ENCODE measurements at regions not wholly inside any gene's neighbourhood (a gene's known extent, or its start where the extent isn't known, plus 50 kb on each side); places are given as distances from the start of the nearest gene placed in this dataset.

GRCh38 chr1:96962751-96963211 is 241.2 kb downstream of the PTBP2 start:
- DNase-seq (ENCODE audit: low read depth in 2 of 2, low spot score in 1 of 2): no peak

DNA sequence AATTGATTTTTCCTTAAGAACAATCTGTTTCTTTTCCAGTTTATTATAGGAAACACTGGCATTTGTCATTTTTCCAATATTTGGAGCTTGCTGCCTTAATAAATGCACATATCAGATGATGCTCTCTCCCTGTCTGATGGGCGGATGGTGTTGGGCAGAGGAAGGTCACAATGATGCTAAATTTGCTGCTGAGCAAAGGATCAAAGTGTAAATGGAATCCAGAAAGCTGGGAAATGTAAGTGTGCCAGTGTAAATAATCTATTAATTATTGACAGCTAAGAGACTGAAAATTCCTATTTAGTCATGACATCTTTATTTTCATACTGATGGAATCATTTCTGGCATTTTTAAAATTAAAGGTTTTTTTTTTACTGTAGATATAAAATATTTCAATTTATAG is 243.2 kb downstream of the PTBP2 start:
- no peak for DNase-seq (ENCODE audit: low read depth in 2 of 2, low spot score in 1 of 2)

DNA sequence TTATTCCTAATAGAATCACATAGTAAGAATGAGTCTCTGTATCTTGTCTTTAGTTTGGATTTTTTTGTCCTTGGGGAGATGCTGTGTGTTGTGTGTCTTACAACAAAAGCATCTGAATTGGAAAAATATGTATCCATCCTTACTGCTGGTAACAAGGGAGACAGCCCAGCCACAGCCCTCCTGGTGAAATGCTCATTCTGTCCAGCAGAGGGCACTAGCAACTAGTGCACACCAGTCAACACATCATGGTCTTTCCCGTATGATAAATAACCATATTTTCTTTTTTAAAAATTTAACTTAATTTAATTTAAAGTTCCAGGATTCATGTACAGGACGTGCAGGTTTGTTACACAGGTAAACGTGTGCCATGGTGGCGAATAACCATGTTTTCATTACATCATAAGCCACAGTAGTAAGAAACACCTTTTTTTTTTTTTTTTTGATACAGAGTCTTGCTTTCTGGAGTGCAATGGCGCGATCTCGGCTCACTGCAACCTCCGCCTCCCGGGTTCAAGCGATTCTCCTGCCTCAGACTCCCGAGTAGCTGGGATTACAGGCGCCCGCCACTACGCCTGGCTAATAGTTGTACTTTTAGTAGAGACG is 245.1 kb downstream of the PTBP2 start:
- peak; percentile 46 to 51 for DNase-seq (ENCODE audit: low read depth in 2 of 2, low spot score in 1 of 2)

GRCh38 chr1:96967311-96967710 is 245.7 kb downstream of the PTBP2 start:
- DNase-seq (ENCODE audit: low read depth in 2 of 2, low spot score in 1 of 2): no peak

DNA sequence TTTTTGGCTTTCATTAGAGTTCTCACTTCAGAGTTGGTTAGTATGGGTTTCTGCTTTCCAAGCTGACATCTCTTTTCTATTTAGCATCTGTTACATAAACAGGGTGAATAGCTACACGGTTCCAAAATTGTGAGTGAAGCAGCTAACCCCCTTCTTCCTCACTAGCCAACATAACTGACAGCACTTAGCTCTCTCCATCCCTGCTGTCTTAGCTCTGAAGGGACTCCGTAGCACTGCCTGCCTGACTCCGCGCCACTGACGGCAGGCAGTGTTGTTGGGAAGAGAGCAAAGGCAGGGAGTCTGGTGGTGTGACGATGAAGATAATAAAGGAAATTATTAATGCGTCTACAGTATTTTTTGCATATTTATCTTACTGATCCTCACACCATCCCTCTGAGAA is 247.0 kb downstream of the PTBP2 start:
- no peak for DNase-seq (ENCODE audit: low read depth in 2 of 2, low spot score in 1 of 2)

DNA sequence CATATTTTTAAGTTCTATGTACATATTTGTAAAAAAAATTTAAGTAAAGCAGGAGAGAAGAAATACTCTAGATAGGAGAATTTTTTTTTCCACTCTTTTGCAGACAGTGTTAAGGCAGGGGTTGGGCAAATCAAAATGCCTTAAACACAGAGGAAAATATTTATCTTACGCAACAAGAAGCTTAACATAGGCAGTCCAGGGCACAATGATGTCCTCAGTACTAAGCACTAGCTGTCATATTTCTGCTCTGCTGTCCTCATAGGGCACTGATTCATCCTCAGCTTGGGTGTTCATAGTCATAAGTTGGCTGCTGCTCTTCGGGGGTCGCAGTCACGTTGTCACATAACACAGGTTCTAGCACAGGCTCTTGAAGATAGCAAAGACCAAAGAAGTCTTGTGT is 247.4 kb downstream of the PTBP2 start:
- no peak for DNase-seq (ENCODE audit: low read depth in 2 of 2, low spot score in 1 of 2)

- no peak for DNase-seq (ENCODE audit: low read depth in 2 of 2, low spot score in 1 of 2)
Measured at GRCh38 chr1:96969656-96970163, 248.1 kb downstream of the PTBP2 start.

- no peak for DNase-seq (ENCODE audit: low read depth in 2 of 2, low spot score in 1 of 2)
Measured at GRCh38 chr1:96971439-96971838, 249.9 kb downstream of the PTBP2 start.

GRCh38 chr1:96971849-96972602 is 250.4 kb downstream of the PTBP2 start:
- DNase-seq (ENCODE audit: low read depth in 2 of 2, low spot score in 1 of 2): no peak

DNA sequence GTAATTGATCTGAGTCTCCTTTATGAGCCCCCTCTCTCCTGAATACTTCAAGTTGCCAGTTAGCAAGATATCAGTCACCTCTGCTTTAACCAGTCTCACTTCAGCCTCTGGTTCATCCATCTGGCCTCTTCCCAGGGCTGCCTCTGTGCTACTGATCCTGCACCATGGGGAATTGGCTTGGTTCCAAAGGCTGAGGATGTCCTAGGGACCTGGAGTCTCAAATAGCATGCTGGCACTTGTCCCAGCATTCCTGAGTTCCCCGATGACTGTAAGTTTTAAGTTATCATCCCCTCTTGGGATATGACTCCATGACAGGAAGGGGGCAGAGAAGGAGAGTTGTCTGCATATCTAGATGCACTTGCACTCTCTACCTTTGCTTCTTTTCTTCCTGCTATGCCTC is 252.0 kb downstream of the PTBP2 start:
- no peak for DNase-seq (ENCODE audit: low read depth in 2 of 2, low spot score in 1 of 2)

DNA sequence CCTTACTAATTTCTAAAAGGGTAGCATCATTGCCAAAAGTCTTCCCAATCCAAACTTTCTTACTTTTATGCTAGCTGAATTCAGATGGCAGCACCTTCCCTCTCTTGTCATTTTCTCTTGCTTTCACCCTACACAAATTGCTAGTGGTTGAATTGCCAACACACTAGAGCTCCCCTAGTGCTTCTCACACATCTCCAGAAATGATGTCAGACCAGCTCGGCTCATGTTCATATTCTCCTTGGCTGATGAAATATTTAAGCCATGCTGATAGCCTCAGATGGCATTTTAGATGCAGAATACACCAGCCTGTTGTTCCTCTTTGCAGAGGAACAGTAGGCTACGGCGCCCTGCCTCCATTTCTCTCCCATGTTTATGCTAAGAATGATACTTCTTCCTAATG is 256.9 kb downstream of the PTBP2 start:
- DNase-seq (ENCODE audit: low read depth in 2 of 2, low spot score in 1 of 2): no peak

DNA sequence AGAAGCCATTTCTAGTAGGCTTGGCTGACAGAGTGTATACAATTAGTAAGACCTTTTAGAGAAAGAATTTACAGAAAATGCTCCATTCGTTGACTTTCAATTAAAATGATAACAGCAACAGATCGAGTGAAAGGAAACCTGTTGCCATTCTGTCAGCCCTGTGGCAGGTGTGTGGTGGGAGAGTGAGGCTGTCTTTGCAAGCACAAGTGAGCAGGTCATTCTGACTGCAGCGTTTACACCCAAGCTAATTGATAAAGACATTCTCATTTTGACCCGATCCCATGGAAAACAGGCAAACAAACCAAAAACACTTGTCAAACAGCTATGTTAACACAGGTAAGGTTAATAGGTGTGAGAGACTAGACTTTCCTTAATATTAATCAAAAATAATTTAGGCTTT is 257.3 kb downstream of the PTBP2 start:
- no peak for DNase-seq (ENCODE audit: low read depth in 2 of 2, low spot score in 1 of 2)

- no peak for DNase-seq (ENCODE audit: low read depth in 2 of 2, low spot score in 1 of 2)
Measured at GRCh38 chr1:96979304-96980268, 258.0 kb downstream of the PTBP2 start.

- no peak for DNase-seq (ENCODE audit: low read depth in 2 of 2, low spot score in 1 of 2)
Measured at GRCh38 chr1:96980448-96980847, 258.9 kb downstream of the PTBP2 start.

DNA sequence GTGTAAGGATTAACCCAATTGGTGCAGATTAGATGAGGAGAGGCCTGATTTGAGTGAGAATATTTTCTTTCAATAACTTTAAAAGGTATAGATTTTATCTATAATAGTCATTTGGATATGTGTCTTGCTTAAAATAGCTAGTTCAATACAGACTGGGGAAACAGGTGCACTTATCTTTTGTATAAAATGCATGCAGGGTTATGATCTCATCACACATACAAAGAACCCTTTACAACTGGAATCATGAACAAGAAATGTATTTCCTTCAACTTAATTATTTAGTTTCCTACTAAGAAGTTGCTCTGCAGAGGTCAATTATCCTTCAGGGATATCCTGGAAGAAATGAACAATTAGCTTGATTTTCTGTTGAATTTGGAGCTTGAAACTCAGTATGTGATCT is 259.6 kb downstream of the PTBP2 start:
- no peak for DNase-seq (ENCODE audit: low read depth in 2 of 2, low spot score in 1 of 2)

- no peak for DNase-seq (ENCODE audit: low read depth in 2 of 2, low spot score in 1 of 2)
Measured at GRCh38 chr1:96982118-96982517, 260.5 kb downstream of the PTBP2 start.

DNA sequence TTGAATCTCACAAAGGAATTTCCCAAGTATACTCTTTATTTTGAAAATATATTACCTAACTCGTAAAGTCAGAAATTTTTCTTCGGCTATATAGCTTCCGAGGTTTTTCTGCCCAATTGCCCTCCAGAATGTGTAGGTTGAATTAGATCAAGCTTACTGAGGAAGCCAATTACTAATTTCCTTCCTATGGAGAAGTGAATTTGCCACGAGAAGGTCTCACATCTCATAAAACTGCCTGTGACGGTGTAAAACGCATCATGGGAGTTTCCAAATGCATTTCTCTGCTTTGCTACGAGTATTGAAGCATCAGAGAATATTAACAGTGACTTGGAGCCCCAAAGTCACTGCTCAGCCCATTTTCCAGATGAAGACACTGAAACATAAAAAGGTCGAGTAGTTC is 262.3 kb downstream of the PTBP2 start:
- no peak for DNase-seq (ENCODE audit: low read depth in 2 of 2, low spot score in 1 of 2)

DNA sequence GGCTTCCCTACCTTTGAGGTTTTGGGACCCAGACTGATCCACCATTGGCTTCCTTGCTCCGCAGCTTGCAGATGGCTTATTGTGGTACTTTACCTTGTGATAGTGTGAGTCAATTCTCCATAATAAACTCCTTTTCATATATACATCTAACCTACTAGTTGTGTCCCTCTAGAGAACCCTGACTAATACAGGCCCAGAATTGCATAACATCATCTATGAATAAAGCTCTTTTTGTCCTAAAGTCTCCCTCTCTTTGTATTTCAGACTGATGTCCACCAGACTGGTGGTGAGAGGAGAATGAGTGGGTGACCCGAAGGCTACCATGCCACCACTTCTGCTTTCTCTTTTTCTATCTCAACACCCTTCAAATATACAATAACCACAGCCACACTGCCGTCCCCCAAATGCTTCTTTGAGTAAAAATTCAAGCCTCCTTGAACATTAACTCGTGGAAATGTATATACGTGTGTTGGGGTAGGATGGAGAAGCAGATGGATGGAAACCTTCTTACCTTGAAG is 265.7 kb downstream of the PTBP2 start:
- no peak for DNase-seq (ENCODE audit: low read depth in 2 of 2, low spot score in 1 of 2)

DNA sequence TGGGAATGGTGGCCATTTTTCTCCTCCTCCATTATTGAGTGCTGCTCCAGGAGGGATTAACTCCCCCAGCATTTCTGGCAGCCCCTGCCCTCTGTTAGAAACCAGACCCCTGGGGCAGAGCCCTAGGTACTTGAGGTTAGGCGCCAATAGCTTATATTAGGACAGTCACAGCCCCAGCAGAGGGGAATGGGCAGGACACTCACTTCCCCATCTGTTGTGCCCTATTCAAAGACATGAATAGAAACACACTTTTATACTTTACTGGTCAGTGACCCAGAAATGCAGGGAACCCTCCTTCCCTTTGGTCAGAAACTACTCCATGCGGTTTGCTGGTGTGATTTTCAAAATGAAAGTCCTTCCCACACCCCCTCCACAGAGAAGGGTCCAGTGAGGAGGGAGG is 267.7 kb downstream of the PTBP2 start:
- DNase-seq (ENCODE audit: low read depth in 2 of 2, low spot score in 1 of 2): no peak

GRCh38 chr1:96990136-96990535 is 268.6 kb downstream of the PTBP2 start:
- no peak for DNase-seq (ENCODE audit: low read depth in 2 of 2, low spot score in 1 of 2)

GRCh38 chr1:96991261-96991660 is 269.7 kb downstream of the PTBP2 start:
- DNase-seq (ENCODE audit: low read depth in 2 of 2, low spot score in 1 of 2): no peak

Measured in stimulated activated CD8-positive, alpha-beta memory T cell treated with anti-CD3 and anti-CD28 coated beads, Interleukin-4, amount 100 ng/mL, for 1 hour (primary cell).